OCI-LY3 (cell line): ENCODE measurements at regions not wholly inside any gene's neighbourhood (a gene's known extent, or its start where the extent isn't known, plus 50 kb on each side); places are given as distances from the start of the nearest gene placed in this dataset.
"Not testable (repeated sequence)": the region's sequence is repeated elsewhere in the genome, so short reads cannot be mapped to it uniquely, and the experiment has no call there.

ENCODE experiments used
- H2AFZ ChIP-seq: fragments of 200-600, 300-600 bp; shearing (Covaris generic); 2 replicates; pipeline ENCODE4 v1.6.0; 2014; ENCODE audit warnings: antibody characterized with exemption, low read depth, low read length
- H3K27ac ChIP-seq: fragments of 200-600, 300-600 bp; sonication (generic); 2 replicates; pipeline ENCODE4 v1.5.1; 2014; ENCODE audit warnings: mild to moderate bottlenecking, low read length, moderate library complexity, mixed read lengths
- H3K27me3 ChIP-seq: fragments of 200-600, 300-600 bp; sonication (generic); 2 replicates; pipeline ENCODE4 v1.6.1; 2014; ENCODE audit warnings: low read depth, low read length, mixed read lengths
- H3K36me3 ChIP-seq: fragments of 200-600, 300-600 bp; sonication (generic); replicated peaks from 2 replicates; pipeline ENCODE3; 2014; ENCODE audit warnings: low read depth, low read length, mixed read lengths
- H3K4me1 ChIP-seq: fragments of 300-600, 200-600 bp; sonication (generic); 2 replicates; pipeline ENCODE4 v1.6.1; 2014; ENCODE audit warnings: low read length, mixed read lengths
- H3K4me2 ChIP-seq: fragments of 200-600, 300-600 bp; sonication (generic); 2 replicates; pipeline ENCODE4 v1.6.1; 2014; ENCODE audit warnings: low read length, mixed read lengths
- H3K4me3 ChIP-seq: fragments of 300-600, 200-600 bp; sonication (generic); 2 replicates; pipeline ENCODE4 v1.5.1; 2014; ENCODE audit warnings: antibody characterized with exemption, mild to moderate bottlenecking, low read length, moderate library complexity
- H3K79me2 ChIP-seq: fragments of 300-600, 200-600 bp; shearing (Covaris generic); 2 replicates; pipeline ENCODE4 v1.6.1; 2014; ENCODE audit warnings: mild to moderate bottlenecking, low read length, mixed read lengths
- H3K9ac ChIP-seq: fragments of 300-600, 200-600 bp; shearing (Covaris generic); 2 replicates; pipeline ENCODE4 v1.6.0; 2014; ENCODE audit warnings: mild to moderate bottlenecking, low read length, moderate library complexity
- H3K9me3 ChIP-seq: fragments of 200-600, 300-600 bp; shearing (Covaris generic); 2 replicates; pipeline ENCODE4 v1.6.1; 2014; ENCODE audit warnings: low read length, mixed read lengths; ENCODE audit not compliant: insufficient read depth
- H4K20me1 ChIP-seq: fragments of 200-600, 300-600 bp; sonication (generic); 2 replicates; pipeline ENCODE4 v1.6.1; 2016; ENCODE audit warnings: low read length, mixed read lengths; ENCODE audit not compliant: insufficient read depth
- EZH2phosphoT487 ChIP-seq: fragments of 200-600 bp; shearing (Covaris generic); IDR thresholded peaks from 2 replicates; pipeline ENCODE4 v1.6.1; 2018; ENCODE audit warnings: antibody characterized with exemption, mixed run types, low read depth
- TF ChIP-seq, protein P1 (sequence below): fragments of 200-600, 300-600 bp; sonication (generic); IDR thresholded peaks from 2 replicates; pipeline ENCODE4 v1.5.1; 2014; ENCODE audit warnings: antibody characterized with exemption, low read length, low read depth

GRCh38 chr4:138437263-138437851 lies 195.2 kb upstream of the SLC7A11 start:
- Histone ChIP-seq H3K4me1 (0 out of 2 replicates have a peak, but pooled peaks cover 7% of the 10 kb centered on the region), H3K4me2 (no peak overlapping the region), H3K27ac (no peak overlapping the region)

GRCh38 chr4:138435733-138436132 lies 193.6 kb upstream of the SLC7A11 start:
- H3K4me3 ChIP-seq, H3K79me2 ChIP-seq, H2AFZ ChIP-seq, H3K27ac ChIP-seq, H3K9me3 ChIP-seq, H3K9ac ChIP-seq, H3K4me1 ChIP-seq, H4K20me1 ChIP-seq, H3K36me3 ChIP-seq, H3K4me2 ChIP-seq, H3K27me3 ChIP-seq: not testable (repeated sequence)

More at GRCh38 chr4:138437263-138437851, 195.2 kb upstream of the SLC7A11 start:
- Histone ChIP-seq H3K79me2 (no peaks in the 10 kb centered on the region), H3K4me3 (no peak overlapping the region), H3K9me3 (no peaks in the 10 kb centered on the region), H2AFZ (peak overlapping the region; percentile 13; the same call in 1 of the 2 replicates), H3K36me3 (no peaks in the 10 kb centered on the region), H3K27me3 (no peaks in the 10 kb centered on the region), H3K9ac (no peak overlapping the region), H4K20me1 (no peaks in the 10 kb centered on the region)
- TF ChIP-seq EZH2phosphoT487, result no peak
- TF ChIP-seq, protein P1, sequence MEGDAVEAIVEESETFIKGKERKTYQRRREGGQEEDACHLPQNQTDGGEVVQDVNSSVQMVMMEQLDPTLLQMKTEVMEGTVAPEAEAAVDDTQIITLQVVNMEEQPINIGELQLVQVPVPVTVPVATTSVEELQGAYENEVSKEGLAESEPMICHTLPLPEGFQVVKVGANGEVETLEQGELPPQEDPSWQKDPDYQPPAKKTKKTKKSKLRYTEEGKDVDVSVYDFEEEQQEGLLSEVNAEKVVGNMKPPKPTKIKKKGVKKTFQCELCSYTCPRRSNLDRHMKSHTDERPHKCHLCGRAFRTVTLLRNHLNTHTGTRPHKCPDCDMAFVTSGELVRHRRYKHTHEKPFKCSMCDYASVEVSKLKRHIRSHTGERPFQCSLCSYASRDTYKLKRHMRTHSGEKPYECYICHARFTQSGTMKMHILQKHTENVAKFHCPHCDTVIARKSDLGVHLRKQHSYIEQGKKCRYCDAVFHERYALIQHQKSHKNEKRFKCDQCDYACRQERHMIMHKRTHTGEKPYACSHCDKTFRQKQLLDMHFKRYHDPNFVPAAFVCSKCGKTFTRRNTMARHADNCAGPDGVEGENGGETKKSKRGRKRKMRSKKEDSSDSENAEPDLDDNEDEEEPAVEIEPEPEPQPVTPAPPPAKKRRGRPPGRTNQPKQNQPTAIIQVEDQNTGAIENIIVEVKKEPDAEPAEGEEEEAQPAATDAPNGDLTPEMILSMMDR, result no peak

GRCh38 chr4:138435046-138435445 lies 192.9 kb upstream of the SLC7A11 start:
- H3K27me3 ChIP-seq, H3K9me3 ChIP-seq, H3K4me2 ChIP-seq, H3K79me2 ChIP-seq, H3K27ac ChIP-seq, H3K36me3 ChIP-seq, H3K9ac ChIP-seq, H3K4me3 ChIP-seq, H3K4me1 ChIP-seq, H4K20me1 ChIP-seq, H2AFZ ChIP-seq: not testable (repeated sequence)

DNA sequence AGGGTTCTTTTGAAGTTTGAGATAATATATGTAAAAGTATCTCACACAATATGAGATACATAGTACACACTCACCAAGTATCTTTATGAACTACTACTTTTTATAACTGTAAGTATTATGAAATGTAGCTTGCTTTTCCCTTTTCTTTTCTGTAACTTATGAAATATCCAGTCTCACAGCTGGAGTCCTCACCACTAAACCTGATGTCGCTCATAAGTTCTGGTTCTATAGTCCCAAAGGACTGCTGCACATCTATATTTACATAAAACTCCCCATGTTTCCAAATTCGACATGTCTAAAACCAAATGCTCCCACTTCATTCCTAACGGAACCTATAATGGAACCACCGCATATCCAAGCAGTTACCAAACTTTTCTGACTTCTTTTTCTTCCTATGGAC lies 186.5 kb upstream of the SLC7A11 start:
- no peaks in the 10 kb centered on the region for H4K20me1 ChIP-seq
- H3K9me3 ChIP-seq, result no peaks in the 10 kb centered on the region
- TF ChIP-seq, protein P1, result no peak
- TF ChIP-seq EZH2phosphoT487, result no peak
- H3K27me3 ChIP-seq, result no peaks in the 10 kb centered on the region
- no peak overlapping the region for H3K9ac ChIP-seq
- H2AFZ ChIP-seq, result no peak overlapping the region
- H3K4me3 ChIP-seq, result no peak overlapping the region
- H3K36me3 ChIP-seq, result no peaks in the 10 kb centered on the region
- H3K79me2 ChIP-seq, result no peaks in the 10 kb centered on the region
- H3K27ac ChIP-seq, result no peak overlapping the region
- no peaks in the 10 kb centered on the region for H3K4me1 ChIP-seq
- no peak overlapping the region for H3K4me2 ChIP-seq

DNA sequence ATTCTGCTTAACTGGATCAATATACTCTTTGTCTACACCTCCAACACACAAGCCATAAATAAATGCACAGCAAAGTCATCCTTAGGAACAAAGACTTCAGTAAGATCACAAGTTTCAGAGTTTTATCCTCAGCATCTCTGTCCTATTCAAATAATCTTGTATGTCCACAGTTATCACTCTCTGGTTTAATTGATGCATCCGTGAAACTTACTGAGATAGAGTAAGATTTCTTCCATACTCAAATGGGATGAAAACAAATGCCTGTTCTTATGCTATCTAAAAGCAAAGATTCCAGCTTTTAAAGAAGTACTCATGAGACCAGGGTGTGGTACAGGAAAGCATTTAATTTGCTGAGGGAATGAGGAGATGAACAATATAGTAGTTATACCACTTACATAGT lies 184.6 kb upstream of the SLC7A11 start:
- no peaks in the 10 kb centered on the region for H3K4me1 ChIP-seq
- no peaks in the 10 kb centered on the region for H3K79me2 ChIP-seq
- no peaks in the 10 kb centered on the region for H3K36me3 ChIP-seq
- no peak overlapping the region for H3K9ac ChIP-seq
- H3K9me3 ChIP-seq, result no peaks in the 10 kb centered on the region
- no peaks in the 10 kb centered on the region for H3K27me3 ChIP-seq
- no peak overlapping the region for H3K27ac ChIP-seq
- H4K20me1 ChIP-seq, result no peaks in the 10 kb centered on the region
- TF ChIP-seq, protein P1, result no peak
- no peak for TF ChIP-seq EZH2phosphoT487
- no peak overlapping the region for H3K4me3 ChIP-seq
- H2AFZ ChIP-seq, result no peak overlapping the region
- no peak overlapping the region for H3K4me2 ChIP-seq
